Suprapubic skin (tissue), 3 donors: ENCODE measurements at regions not wholly inside any gene's neighbourhood (a gene's known extent, or its start where the extent isn't known, plus 50 kb on each side); places are given as distances from the start of the nearest gene placed in this dataset.

Source experiments
- POLR2AphosphoS5 ChIP-seq, 3 donors: sonication (generic); formaldehyde crosslinking; IDR thresholded peaks; one replicate each; pipeline ENCODE4 v1.6.1; 2017; ENCODE audit warnings: antibody characterized with exemption in 3 of 3
- TF ChIP-seq, protein P1 (sequence below), 2 donors: fragments of 200-600 bp in 1 of 2; fragments of 450-650 bp in 1 of 2; sonication (generic) in 1 of 2; IDR thresholded peaks; one replicate each; pipeline ENCODE4 v1.5.1; 2016 to 2019; ENCODE audit warnings: antibody characterized with exemption in 2 of 2, mild to moderate bottlenecking in 1 of 2, moderate library complexity in 1 of 2

DNA sequence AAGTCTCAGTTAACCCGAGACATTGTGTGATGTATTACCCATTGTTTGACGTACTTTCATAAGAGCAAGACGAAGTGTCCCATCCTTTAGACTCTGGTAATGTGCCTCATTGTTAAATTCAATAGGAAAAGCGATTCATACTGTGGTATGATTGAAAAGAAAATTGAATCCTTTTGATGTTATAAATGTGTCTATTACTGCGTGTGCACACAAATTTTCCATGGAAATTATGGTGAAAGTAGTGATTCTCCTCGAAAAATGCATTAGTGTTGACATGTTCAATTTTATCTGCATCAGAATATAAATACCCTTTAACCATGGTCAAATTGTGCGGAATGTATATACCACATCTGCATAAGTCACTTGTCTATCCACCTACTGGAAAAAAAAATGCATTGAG is 386.8 kb downstream of the INSC start:
- no peak for TF ChIP-seq POLR2AphosphoS5 (IDR thresholded peaks at IDR 0.05)
- TF ChIP-seq, protein P1, sequence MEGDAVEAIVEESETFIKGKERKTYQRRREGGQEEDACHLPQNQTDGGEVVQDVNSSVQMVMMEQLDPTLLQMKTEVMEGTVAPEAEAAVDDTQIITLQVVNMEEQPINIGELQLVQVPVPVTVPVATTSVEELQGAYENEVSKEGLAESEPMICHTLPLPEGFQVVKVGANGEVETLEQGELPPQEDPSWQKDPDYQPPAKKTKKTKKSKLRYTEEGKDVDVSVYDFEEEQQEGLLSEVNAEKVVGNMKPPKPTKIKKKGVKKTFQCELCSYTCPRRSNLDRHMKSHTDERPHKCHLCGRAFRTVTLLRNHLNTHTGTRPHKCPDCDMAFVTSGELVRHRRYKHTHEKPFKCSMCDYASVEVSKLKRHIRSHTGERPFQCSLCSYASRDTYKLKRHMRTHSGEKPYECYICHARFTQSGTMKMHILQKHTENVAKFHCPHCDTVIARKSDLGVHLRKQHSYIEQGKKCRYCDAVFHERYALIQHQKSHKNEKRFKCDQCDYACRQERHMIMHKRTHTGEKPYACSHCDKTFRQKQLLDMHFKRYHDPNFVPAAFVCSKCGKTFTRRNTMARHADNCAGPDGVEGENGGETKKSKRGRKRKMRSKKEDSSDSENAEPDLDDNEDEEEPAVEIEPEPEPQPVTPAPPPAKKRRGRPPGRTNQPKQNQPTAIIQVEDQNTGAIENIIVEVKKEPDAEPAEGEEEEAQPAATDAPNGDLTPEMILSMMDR (IDR thresholded peaks at IDR 0.05), result no peak
